Liver (tissue), 8 donors: ENCODE measurements at regions not wholly inside any gene's neighbourhood (a gene's known extent, or its start where the extent isn't known, plus 50 kb on each side); places are given as distances from the start of the nearest gene placed in this dataset.

ENCODE experiments used
- DNase-seq: peaks from one replicate; pipeline ENCODE4 v3.0.0-alpha.2; 2017; ENCODE audit warnings: low spot score
- H3K27ac ChIP-seq, 2 donors: one replicate each; pipeline ENCODE4 v1.7.0; 2013; ENCODE audit warnings: inconsistent platforms in 2 of 2, low read length in 2 of 2, control low read depth in 1 of 2, low read depth in 1 of 2, mild to moderate bottlenecking in 1 of 2
- H3K27me3 ChIP-seq, 4 donors: one replicate each; pipeline versions ENCODE4 v1.6.1 to v1.7.0; 2013; ENCODE audit warnings: low read length in 3 of 4, inconsistent platforms in 1 of 4, mild to moderate bottlenecking in 1 of 4, moderate library complexity in 1 of 4; ENCODE audit not compliant: control insufficient read depth in 4 of 4, insufficient read depth in 4 of 4
- H3K36me3 ChIP-seq, 4 donors: one replicate each; pipeline versions ENCODE4 v1.6.1 to v1.7.0; 2013; ENCODE audit warnings: low read length in 3 of 4, mild to moderate bottlenecking in 3 of 4, low read depth in 1 of 4, moderate library complexity in 1 of 4; ENCODE audit not compliant: control insufficient read depth in 4 of 4, insufficient read depth in 3 of 4
- H3K4me1 ChIP-seq, 4 donors: one replicate each; pipeline versions ENCODE4 v1.6.1 to v1.7.0; 2013; ENCODE audit warnings: low read length in 3 of 4, mild to moderate bottlenecking in 3 of 4, moderate library complexity in 1 of 4; ENCODE audit not compliant: control insufficient read depth in 4 of 4, insufficient read depth in 4 of 4
- H3K4me3 ChIP-seq, 3 donors: one replicate each; pipeline versions ENCODE4 v1.6.1 to v1.7.0; 2013; ENCODE audit warnings: low read length in 3 of 3, control low read depth in 1 of 3, low read depth in 1 of 3, mild to moderate bottlenecking in 1 of 3
- H3K9ac ChIP-seq, 2 donors: one replicate each; pipeline ENCODE4 v1.7.0; 2013; ENCODE audit warnings: low read length in 2 of 2, mild to moderate bottlenecking in 2 of 2, moderate library complexity in 2 of 2, control low read depth in 1 of 2, low read depth in 1 of 2
- H3K9me3 ChIP-seq, 4 donors: one replicate each; pipeline versions ENCODE4 v1.6.1 to v1.7.0; 2013; ENCODE audit warnings: low read length in 3 of 4; ENCODE audit not compliant: control insufficient read depth in 4 of 4
- EGR1 ChIP-seq, 2 donors: IDR thresholded peaks; 2 replicates each; pipeline ENCODE4 v1.6.1; 2016 to 2018; ENCODE audit warnings: antibody characterized with exemption in 2 of 2, low read depth in 2 of 2
- FOXA1 ChIP-seq: IDR thresholded peaks from 2 replicates; pipeline ENCODE4 v1.6.1; 2016; ENCODE audit warnings: antibody characterized with exemption
- FOXA2 ChIP-seq: IDR thresholded peaks from 2 replicates; pipeline ENCODE4 v1.6.1; 2016; ENCODE audit warnings: antibody characterized with exemption
- GABPA ChIP-seq, 2 donors: IDR thresholded peaks in 1 of 2; conservative IDR thresholded peaks in 1 of 2; 2 replicates each; pipeline ENCODE4 v1.6.1; 2016; ENCODE audit warnings: antibody characterized with exemption in 2 of 2, mild to moderate bottlenecking in 1 of 2, moderate library complexity in 1 of 2
- HNF4A ChIP-seq, 2 donors: conservative IDR thresholded peaks; 2 replicates each; pipeline ENCODE4 v1.6.1; 2016; ENCODE audit warnings: antibody characterized with exemption in 2 of 2, mild to moderate bottlenecking in 2 of 2
- HNF4G ChIP-seq: IDR thresholded peaks from 2 replicates; pipeline ENCODE4 v1.6.1; 2016; ENCODE audit warnings: antibody characterized with exemption
- JUND ChIP-seq, 2 donors: IDR thresholded peaks; 2 replicates each; pipeline ENCODE4 v1.6.1; 2016; ENCODE audit warnings: antibody characterized with exemption in 2 of 2
- MAX ChIP-seq: IDR thresholded peaks from 2 replicates; pipeline ENCODE4 v1.6.1; 2016; ENCODE audit warnings: antibody characterized with exemption
- NR2F2 ChIP-seq: IDR thresholded peaks from 2 replicates; pipeline ENCODE4 v1.6.1; 2016; ENCODE audit warnings: antibody characterized with exemption
- RAD21 ChIP-seq, 2 donors: IDR thresholded peaks; 2 replicates each; pipeline ENCODE4 v1.6.1; 2016; ENCODE audit warnings: antibody characterized with exemption in 2 of 2, mild to moderate bottlenecking in 2 of 2
- RXRA ChIP-seq, 2 donors: IDR thresholded peaks; 2 replicates each; pipeline ENCODE4 v1.6.1; 2017 to 2018; ENCODE audit warnings: antibody characterized with exemption in 2 of 2, mild to moderate bottlenecking in 1 of 2
- SP1 ChIP-seq: IDR thresholded peaks from 2 replicates; pipeline ENCODE4 v1.6.1; 2018; ENCODE audit warnings: antibody characterized with exemption, mild to moderate bottlenecking
- TAF1 ChIP-seq: conservative IDR thresholded peaks from 2 replicates; pipeline ENCODE4 v1.6.1; 2016; ENCODE audit warnings: antibody characterized with exemption, mild to moderate bottlenecking
- YY1 ChIP-seq: IDR thresholded peaks from 2 replicates; pipeline ENCODE4 v1.6.1; 2016; ENCODE audit warnings: antibody characterized with exemption, mild to moderate bottlenecking
- ZBTB33 ChIP-seq: IDR thresholded peaks from 2 replicates; pipeline ENCODE4 v1.6.1; 2016; ENCODE audit warnings: antibody characterized with exemption
- WGBS: extraction: QIAGEN DNeasy Blood & Tissue Kit; methylation state at CpG from one replicate; pipeline ENCODE4 v1.1.7; 2013; 5-methylcytosine and 5-hydroxymethylcytosine counted together
- TF ChIP-seq, protein P1 (sequence below): IDR thresholded peaks from 2 replicates; pipeline ENCODE4 v1.6.1; 2016; ENCODE audit warnings: antibody characterized with exemption
- TF ChIP-seq, protein P2 (sequence below): fragments of 150-350 bp; IDR thresholded peaks from 2 replicates; pipeline ENCODE4 v1.5.1; 2017; ENCODE audit warnings: improper control_type of control experiment, low read depth, low read length; ENCODE audit not compliant: missing input control
- TF ChIP-seq, protein P3 (sequence below): IDR thresholded peaks from 2 replicates; pipeline ENCODE4 v1.6.1; 2016; ENCODE audit warnings: antibody characterized with exemption, mild to moderate bottlenecking
- donor health status: healthy.
- donor health status: healthy.
- donor health status: healthy.
- donor health status: healthy.
- donor health status: healthy.

GRCh38 chr9:81473708-81474107, 215.6 kb downstream of the TLE1 start:
- Histone ChIP-seq H3K36me3 (no peaks in the 10 kb centered on the region), H3K4me1 (no peaks in the 10 kb centered on the region), H3K27me3 (no peaks in the 10 kb centered on the region), H3K9me3 (no peaks in the 10 kb centered on the region), H3K27ac (no peak overlapping the region), H3K4me3 (no peak overlapping the region), H3K9ac (no peak overlapping the region)
- no peak for DNase-seq
- WGBS, result 89% methylated on average over 1 of the region's 1 CpG
- TF ChIP-seq HNF4G (no peak), RAD21 (IDR thresholded peaks at IDR 0.05) (no peak), FOXA2 (no peak), RXRA (IDR thresholded peaks at IDR 0.05) (no peak), NR2F2 (no peak), FOXA1 (no peak), YY1 (no peak), MAX (no peak), JUND (IDR thresholded peaks at IDR 0.05) (no peak), HNF4A (conservative IDR thresholded peaks at IDR 0.05) (no peak), EGR1 (IDR thresholded peaks at IDR 0.05; ENCODE audit: low read depth in 2 of 2) (no peak), GABPA (IDR thresholded peaks at IDR 0.05 in 1 of 2, conservative IDR thresholded peaks at IDR 0.05 in 1 of 2) (no peak), ZBTB33 (no peak)
- TF ChIP-seq, protein P1, sequence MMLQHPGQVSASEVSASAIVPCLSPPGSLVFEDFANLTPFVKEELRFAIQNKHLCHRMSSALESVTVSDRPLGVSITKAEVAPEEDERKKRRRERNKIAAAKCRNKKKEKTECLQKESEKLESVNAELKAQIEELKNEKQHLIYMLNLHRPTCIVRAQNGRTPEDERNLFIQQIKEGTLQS, result no peak
- TF ChIP-seq, protein P2, sequence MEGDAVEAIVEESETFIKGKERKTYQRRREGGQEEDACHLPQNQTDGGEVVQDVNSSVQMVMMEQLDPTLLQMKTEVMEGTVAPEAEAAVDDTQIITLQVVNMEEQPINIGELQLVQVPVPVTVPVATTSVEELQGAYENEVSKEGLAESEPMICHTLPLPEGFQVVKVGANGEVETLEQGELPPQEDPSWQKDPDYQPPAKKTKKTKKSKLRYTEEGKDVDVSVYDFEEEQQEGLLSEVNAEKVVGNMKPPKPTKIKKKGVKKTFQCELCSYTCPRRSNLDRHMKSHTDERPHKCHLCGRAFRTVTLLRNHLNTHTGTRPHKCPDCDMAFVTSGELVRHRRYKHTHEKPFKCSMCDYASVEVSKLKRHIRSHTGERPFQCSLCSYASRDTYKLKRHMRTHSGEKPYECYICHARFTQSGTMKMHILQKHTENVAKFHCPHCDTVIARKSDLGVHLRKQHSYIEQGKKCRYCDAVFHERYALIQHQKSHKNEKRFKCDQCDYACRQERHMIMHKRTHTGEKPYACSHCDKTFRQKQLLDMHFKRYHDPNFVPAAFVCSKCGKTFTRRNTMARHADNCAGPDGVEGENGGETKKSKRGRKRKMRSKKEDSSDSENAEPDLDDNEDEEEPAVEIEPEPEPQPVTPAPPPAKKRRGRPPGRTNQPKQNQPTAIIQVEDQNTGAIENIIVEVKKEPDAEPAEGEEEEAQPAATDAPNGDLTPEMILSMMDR, result no peak

DNA sequence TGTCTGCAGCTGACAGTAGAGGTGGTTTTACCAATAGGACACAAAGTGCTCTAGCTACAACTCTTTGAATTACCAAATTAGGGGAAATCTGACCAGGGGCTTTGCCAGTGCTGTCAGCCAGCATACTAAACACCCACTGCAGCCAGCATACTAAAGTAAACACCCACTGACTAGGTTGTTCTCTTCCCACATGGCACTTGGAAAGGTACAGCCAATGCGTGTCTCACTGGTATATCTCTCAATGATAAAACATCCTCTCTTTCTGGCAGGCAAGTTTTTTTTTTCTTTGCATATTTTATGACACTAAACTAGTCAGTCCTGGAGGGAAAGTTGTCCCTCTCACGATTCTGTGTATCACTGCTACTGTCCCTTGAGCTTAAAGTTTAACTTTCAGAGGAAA, 216.1 kb downstream of the TLE1 start:
- no peak for TF ChIP-seq GABPA (IDR thresholded peaks at IDR 0.05 in 1 of 2, conservative IDR thresholded peaks at IDR 0.05 in 1 of 2)
- TF ChIP-seq, protein P2, result no peak
- no peak for TF ChIP-seq EGR1 (IDR thresholded peaks at IDR 0.05; ENCODE audit: low read depth in 2 of 2)
- no peak for TF ChIP-seq YY1
- TF ChIP-seq HNF4G, result no peak
- no peak for TF ChIP-seq NR2F2
- no peak for TF ChIP-seq HNF4A (conservative IDR thresholded peaks at IDR 0.05)
- TF ChIP-seq RAD21 (IDR thresholded peaks at IDR 0.05), result no peak
- TF ChIP-seq ZBTB33, result no peak
- TF ChIP-seq FOXA2, result no peak
- no peak for TF ChIP-seq FOXA1
- TF ChIP-seq TAF1, result no peak
- TF ChIP-seq SP1, result no peak
- TF ChIP-seq, protein P1, result no peak
- TF ChIP-seq MAX, result no peak
- no peak for TF ChIP-seq RXRA (IDR thresholded peaks at IDR 0.05)
- TF ChIP-seq, protein P3, sequence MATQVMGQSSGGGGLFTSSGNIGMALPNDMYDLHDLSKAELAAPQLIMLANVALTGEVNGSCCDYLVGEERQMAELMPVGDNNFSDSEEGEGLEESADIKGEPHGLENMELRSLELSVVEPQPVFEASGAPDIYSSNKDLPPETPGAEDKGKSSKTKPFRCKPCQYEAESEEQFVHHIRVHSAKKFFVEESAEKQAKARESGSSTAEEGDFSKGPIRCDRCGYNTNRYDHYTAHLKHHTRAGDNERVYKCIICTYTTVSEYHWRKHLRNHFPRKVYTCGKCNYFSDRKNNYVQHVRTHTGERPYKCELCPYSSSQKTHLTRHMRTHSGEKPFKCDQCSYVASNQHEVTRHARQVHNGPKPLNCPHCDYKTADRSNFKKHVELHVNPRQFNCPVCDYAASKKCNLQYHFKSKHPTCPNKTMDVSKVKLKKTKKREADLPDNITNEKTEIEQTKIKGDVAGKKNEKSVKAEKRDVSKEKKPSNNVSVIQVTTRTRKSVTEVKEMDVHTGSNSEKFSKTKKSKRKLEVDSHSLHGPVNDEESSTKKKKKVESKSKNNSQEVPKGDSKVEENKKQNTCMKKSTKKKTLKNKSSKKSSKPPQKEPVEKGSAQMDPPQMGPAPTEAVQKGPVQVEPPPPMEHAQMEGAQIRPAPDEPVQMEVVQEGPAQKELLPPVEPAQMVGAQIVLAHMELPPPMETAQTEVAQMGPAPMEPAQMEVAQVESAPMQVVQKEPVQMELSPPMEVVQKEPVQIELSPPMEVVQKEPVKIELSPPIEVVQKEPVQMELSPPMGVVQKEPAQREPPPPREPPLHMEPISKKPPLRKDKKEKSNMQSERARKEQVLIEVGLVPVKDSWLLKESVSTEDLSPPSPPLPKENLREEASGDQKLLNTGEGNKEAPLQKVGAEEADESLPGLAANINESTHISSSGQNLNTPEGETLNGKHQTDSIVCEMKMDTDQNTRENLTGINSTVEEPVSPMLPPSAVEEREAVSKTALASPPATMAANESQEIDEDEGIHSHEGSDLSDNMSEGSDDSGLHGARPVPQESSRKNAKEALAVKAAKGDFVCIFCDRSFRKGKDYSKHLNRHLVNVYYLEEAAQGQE, result no peak
- TF ChIP-seq JUND (IDR thresholded peaks at IDR 0.05), result no peak
- no peaks in the 10 kb centered on the region for H3K4me1 ChIP-seq
- no peak overlapping the region for H3K27ac ChIP-seq
- 63% methylated on average over 2 of the region's 2 CpGs for WGBS
- no peak for DNase-seq
- H3K9ac ChIP-seq, result no peak overlapping the region
- H3K36me3 ChIP-seq, result no peaks in the 10 kb centered on the region
- no peak overlapping the region for H3K4me3 ChIP-seq
- H3K27me3 ChIP-seq, result no peaks in the 10 kb centered on the region
- no peaks in the 10 kb centered on the region for H3K9me3 ChIP-seq
